Muscle of back (tissue), 3 donors: ENCODE measurements at regions not wholly inside any gene's neighbourhood (a gene's known extent, or its start where the extent isn't known, plus 50 kb on each side); places are given as distances from the start of the nearest gene placed in this dataset.
A peak's percentile ranks its signal among the peaks of the same experiment; 100 is the strongest.
"Not testable (repeated sequence)": the region's sequence is repeated elsewhere in the genome, so short reads cannot be mapped to it uniquely, and the experiment has no call there.

ENCODE experiments used
- DNase-seq, 3 donors: peaks; one replicate each; pipeline versions ENCODE4 v3.0.0 to v3.0.0-alpha.2; 2013

DNA sequence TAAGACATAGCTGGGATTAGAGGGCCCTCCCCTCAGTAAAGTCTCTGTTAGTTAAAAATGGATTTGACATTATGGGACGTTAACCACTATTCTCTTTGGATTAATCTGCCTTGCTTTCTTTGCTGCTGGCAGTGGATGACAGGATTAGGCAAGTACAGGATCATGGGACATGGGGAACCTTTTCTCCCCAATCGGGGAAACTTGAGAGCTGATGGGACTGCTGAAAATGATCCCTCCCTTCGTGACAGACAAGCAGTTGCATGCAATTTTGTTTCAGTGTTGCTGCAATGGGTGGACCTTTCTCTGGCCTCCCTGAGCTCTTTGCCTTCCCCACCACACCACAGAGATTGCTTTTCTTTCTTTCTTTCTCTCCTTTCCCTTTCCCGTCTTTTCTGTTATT is 120.2 kb upstream of the BANK1 start:
- DNase-seq, result no peak

DNA sequence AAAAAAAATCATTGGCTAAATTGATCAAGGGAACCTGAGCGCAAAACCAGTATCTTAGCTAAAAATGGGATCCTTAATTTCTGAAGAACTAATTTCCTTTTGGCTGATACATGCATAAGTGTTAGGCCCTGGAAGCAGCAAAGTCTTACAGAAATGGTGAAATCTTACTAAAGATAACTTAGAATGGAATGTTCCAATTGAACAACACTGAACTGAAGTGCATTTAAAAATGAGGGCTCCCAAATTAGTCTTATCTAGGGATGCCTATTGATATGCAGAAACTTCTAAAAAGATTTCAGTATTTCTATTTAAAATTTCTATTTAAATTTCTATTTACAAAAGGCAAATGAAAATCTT is 120.7 kb upstream of the BANK1 start:
- no peak for DNase-seq

DNA sequence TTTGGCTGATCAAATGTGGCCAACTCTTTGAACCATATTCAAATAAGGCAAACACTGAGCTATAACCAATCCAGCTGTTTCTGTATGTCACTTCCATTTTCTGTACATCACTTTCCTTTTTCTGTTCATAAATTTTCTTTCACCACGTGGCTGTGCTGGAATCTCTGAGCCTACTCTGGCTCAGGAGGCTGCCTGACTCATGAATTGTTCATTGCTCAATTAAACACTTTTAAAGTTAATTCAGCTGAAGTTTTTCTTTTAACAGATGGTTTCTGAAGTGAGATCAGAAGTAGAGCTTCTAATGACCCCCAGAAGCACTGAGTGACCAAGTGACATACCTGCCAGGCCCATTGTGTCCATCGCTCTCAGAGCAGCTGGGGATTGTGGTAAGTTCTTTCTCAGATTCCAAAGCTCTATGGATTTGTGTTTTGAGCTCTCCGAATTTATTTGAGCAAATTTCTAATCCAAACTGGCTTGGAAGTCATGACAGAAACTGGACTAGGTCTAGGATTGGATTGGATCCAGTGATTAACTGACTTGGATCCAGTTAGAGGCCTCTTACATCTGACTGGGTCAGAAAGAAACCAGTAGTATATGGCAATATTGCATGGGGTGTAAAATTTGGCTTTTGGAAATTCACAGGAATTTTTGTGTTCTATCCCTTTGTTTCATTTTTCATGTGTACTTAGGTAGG is 121.2 kb upstream of the BANK1 start:
- no peak for DNase-seq

DNA sequence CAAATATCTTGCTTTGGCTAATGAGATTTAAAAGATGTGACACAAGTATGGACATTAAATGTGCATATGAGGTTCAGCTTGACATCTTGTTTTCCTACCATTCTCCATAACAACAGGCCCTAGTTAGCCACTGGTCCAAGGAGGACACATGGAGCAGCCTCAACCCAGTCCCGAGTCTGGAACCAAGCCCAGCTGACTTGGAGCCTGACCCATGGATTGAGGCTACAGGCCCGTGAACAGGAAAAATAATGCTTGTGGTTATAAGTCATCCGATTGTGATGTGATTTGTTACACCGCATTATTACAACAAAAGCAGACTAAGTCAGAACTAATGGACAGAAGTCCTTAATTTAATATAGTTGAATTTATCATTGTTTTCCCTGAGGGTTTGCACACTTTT is 123.2 kb upstream of the BANK1 start:
- peak in 1 of 3 donors; percentile 12 for DNase-seq

DNA sequence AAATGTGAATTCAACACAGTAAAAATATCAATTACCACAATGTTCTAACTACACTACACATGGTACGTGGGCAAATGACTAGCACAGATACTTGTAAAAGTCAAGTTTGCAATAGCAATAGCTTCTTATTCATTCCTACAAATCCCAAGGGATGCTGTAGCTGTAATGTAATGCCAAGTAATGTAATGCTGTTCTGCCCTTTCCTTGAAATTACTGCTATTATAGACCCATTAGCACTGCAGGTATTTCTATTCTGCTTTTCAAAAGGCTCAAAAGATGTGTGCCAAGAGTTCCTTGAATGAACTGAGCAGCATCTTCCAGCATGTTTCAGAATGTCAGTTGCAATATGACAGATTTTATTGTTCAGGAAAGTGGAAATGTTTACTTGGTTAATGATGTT is 129.9 kb upstream of the BANK1 start:
- DNase-seq, result no peak

DNA sequence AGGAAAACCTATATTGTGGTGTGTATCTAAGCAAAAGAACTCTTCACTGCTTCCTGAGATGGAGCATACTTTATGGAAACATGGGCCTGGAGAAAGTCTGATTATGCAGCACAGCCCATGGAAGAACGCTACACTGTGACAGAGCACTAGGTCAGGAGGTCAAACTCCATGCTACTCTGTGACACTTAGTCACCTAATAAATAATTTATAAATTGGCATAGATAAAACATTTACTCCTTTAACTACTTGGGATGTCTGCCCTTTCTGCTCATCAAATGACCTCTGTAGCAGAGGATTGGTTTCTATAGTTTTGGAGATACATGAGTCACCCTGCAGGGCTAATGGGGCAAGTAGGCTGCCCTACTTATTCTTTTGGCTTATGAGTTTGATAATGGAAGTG is 134.7 kb upstream of the BANK1 start:
- no peak for DNase-seq

DNA sequence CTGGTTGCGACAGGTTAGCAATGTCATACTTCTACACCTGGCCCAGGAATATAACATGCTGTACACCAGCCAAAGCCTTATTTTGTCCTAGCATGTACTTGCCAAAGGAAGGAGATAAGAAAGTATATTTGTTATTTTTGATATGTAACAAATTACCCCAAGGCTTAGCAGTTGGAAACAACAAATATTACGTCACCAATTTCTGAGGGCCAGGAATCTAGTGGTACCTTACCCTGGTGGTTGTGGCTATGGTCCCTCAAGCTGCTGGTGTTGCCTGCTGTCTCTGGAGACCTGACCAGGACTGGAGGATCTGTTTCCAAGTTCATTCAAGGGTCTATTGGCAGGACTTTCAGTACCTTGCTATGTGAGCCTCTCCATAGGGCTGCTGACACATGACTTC is 135.5 kb upstream of the BANK1 start:
- no peak for DNase-seq

DNA sequence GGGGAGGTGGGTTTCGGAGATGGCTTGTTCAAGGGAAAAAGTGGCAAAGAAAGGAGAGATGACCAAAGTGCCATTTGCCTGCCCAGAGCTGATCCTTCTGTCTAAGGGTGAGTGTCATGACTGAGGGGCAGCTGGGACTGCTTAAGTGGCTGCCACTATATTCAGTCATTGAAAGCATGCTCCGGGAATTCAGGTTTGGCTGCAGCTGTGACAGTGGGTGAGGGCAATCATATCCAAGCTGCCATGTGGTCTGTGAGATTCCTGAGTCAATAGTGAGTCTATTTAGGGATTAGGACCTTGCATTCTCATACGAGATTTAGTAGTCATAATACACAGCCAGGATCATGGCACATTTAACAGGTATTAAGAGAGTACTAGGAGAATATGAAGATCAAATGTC is 138.8 kb upstream of the BANK1 start:
- peak; percentile 42 to 67 (median 44) for DNase-seq

DNA sequence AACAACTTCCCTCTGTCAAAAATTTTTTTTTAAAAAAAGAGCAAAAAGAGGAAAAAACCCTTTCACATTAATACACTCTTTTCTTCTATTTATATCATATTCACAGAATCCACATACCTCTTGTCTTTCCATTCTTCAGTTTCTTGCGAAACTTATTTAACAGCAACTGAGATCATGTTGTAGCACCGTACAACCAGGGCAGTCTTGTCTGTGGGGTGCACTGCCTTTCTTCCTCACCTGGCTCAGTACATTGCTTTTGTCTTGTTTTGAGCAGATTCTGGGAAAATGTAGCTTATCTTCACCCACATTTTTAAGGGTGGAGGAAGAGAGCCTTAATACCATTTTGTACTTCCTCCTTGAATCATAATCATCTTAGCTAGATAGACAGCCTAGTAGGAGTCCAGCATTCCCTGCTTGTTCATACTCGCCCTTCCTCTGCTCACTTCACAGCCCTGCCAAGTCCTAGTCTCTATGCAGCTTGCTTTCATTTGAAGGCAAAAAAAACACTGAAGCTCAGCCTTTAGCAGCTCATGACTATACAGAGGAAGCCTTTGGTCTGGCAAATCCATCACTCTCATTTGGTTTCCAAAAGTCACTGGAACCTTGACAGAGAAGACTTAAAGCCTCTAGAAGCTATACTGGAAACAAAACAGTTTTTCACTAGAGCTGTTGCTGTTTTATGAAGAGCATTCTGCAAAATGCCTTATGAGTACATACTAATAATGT is 140.6 kb upstream of the BANK1 start:
- DNase-seq, result peak; percentile 43 to 79 (median 66)

DNA sequence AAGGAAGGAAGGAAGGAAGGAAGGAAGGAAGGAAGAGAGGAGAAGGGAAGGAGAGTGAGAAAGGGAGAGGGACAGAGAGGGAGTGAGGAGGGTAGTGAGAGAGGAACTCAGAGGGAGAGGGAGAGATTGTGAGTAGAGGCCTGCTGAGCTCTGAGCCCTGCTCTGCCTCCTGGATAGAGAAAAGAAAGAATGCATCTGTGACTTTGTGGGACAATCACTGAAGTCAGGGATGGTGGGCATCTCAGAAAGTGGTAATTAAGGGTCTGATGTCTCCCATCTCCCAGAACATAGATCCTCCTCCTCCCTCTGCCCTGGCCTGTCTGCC is 142.9 kb upstream of the BANK1 start:
- DNase-seq, result no peak

DNA sequence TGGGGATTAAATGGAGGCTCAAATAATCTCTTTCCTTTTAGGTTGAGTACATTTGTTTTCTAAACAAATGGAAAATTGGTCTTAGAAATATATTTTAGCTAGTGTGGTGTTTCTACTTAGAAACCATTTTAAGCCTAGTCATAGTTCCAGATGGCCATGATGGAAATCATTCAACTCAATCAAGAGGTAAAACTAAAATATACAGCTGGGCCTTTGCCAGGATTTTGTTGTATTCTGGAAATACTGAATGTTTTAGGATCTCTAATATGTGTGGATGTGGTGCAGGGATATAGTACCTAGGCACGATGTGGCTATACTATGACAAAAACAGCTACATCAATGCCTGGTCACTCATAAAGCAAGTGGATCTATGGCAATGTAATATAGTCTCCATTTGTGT is 146.0 kb upstream of the BANK1 start:
- no peak for DNase-seq

DNA sequence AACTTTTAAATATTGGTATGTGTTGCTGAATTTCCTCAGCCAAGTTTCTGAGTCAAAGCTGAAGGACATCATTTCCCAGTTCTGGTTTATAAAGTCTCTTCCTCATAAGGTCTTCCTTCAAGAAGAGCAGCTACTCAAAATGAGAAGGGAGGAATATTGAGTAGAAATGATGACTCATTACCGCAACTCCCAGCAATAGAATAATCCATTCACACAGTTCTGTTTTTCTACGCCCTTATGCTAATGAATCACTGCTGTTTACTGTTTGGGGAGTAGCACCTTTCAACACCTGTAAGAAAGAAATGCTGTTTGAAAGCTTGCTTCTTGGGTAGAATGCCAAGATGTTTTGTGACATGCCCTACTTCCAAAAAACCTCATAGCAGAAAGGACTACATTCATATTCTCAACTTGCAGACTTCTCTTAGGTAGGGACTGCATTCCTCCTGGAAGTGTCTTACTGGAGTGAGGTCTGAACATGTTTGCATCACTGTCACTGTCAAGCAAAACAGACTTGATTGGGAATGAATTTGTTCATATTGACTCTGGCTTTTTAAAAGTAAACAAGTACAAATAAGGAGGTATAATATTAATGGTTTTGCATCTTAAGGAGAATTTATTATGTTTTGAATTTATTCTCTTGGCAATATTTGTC is 147.2 kb upstream of the BANK1 start:
- no peak for DNase-seq

DNA sequence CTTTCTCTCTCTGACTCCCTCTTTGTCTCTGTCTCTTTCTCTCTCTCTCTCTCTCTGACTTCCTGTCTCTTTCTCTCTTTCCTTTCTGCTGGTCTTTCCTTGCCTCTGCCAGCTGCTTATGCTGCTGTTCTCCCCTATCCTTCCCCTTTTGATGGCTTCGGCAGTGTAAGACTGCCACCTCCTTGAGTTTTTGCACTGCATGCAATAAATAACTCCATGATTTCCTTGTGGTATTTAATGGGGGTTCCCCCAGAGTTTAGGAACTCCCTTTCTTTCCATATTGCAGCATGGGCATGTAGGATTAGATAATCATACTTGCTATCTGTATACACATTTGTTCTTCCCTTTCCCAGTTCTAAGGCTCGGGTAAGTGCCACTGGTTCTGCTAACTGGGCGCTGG is 157.8 kb upstream of the BANK1 start:
- DNase-seq, result not testable (repeated sequence)

DNA sequence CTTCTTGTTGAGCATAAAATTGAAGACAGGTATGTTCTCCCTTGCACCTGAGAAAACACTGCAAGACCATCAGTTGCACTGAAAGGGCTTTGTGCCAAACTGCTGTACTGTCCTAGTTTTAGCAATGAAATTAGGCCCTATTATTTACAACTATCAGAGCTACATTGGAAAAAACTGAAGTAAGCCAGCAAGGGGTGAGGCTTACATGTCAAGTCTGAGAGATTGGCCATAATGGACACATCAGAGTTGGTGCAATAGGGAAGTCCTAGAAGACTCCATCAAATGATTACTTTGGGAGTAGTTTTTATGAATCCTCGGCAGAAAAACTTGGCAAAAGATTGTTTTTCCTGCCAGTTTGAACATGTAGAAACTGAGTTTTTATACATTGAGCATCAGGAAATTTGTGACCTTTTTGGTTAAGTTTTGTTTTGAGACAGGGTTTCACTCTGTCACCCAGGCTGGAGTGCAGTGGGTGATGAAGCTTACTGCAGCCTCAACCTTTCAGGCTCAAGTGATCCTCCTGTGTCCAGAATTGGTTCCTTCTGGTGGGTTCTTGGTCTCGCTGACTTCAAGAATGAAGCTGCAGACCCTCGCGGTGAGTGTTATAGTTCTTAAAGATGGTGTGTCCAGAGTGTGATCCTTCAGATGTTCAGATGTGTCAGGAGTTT is 160.1 kb upstream of the BANK1 start:
- no peak for DNase-seq

DNA sequence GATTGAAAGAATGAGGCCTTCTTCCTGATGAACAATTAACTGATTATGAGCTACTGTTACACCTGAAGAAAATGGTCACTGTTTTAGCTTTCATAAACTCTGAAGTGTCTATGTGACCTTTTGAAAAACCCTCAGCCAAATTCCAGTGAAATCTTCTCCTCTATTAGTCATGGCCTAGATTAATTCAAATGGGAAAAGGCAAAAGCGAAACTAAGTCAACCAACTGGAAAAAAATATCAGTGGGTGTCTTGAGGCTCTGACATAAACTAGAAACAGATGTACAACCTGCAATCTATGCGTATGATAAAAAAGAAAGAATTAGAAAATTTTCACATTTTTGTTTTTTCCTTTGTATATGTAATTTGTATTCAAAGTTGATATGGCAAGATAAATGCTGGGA is 169.4 kb upstream of the BANK1 start:
- DNase-seq, result peak; percentile 10 to 21 (median 16)

DNA sequence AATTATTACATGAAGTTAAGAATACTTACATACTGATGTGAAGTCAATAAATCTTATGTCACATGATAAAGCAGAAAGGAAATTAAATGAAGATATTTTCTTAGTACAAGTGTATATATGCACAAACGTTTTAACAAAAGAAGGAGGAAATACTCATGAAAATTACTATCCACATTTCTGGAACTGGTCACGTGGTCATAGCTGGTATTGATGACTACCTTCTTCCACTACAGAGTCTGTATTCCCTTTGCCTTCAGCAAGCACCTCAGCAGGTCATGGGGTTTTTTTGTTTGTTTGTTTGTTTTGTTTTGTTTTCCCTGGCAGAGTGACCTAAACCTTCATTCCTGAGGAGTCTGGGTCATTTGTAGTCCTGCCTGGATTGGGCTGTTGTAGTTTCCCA is 174.9 kb upstream of the BANK1 start:
- DNase-seq, result no peak

DNA sequence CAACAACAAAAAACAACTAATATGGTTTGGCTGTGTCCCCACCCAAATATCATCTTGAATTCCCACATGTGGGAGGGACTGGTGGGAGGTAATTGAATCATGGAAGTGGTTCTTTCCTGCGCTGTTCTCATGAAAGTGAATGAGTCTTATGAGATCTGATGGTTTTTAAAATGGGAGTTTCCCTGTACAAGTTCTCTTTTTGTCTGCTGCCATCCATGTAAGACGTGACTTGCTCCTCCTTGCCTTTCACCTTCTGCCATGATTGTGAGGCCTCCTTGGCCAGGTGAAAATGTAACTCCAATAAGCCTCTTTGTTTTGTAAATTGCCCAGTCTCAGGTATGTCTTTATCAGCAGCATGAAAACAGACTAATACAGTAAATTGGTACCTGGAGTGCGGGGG is 183.5 kb upstream of the BANK1 start:
- not testable (repeated sequence) for DNase-seq

DNA sequence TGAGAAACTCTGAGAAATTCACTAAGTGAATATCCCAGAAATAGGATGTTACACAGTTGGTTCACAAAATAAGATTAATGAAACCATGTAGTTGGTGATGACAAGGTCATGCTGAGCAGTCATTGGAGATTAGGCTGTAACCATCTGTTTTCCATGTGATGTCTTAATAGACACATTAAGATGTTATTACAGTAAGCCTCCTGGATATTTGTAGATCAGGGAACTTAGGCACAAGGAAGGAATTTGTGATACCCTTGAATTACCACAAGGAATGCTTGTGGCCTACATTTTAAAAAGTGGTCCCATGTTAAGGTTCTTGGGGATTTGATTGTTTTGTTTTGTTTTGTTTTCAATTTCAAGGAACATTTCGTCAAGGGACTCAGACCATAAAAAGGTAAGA is 185.6 kb upstream of the BANK1 start:
- peak in 1 of 3 donors; percentile 25 for DNase-seq

DNA sequence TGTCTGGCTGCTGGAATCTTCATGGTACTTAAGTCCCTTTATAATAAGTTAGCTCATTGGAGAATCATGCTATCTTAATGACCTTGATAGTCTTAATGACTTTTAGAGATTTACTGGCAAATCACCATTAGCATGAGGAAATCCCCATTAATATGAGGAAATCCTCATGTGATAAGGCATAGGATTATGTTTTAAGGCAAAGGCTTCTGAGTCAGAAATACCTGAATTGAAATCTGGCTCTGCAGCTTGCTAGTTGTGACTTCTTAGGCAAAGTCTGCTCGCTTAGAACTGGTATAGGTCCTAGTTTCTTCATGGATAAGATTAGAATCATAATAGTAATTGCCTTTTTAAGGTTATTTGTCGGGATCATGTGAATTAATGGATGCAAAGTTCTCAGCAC is 190.2 kb upstream of the BANK1 start:
- no peak for DNase-seq

DNA sequence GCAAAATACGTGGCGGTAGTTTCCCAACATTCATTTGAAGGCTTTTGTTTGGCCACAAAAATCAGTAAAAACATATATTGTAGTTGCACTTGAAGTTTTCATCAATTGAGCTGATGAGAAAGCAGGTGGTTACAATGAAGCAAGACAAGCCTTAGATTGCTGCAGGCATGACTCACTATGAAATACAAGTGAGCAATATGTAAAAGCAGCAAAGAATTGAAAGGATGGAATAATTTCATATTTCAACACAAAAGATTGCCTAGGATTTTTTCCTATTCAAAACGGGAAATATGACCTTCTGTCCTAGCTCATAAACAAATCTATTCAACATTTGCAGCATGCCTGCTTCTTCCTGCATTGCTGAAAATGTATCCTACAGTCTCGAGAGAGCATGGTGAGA is 190.9 kb upstream of the BANK1 start:
- DNase-seq, result peak in 1 of 3 donors; percentile 9

DNA sequence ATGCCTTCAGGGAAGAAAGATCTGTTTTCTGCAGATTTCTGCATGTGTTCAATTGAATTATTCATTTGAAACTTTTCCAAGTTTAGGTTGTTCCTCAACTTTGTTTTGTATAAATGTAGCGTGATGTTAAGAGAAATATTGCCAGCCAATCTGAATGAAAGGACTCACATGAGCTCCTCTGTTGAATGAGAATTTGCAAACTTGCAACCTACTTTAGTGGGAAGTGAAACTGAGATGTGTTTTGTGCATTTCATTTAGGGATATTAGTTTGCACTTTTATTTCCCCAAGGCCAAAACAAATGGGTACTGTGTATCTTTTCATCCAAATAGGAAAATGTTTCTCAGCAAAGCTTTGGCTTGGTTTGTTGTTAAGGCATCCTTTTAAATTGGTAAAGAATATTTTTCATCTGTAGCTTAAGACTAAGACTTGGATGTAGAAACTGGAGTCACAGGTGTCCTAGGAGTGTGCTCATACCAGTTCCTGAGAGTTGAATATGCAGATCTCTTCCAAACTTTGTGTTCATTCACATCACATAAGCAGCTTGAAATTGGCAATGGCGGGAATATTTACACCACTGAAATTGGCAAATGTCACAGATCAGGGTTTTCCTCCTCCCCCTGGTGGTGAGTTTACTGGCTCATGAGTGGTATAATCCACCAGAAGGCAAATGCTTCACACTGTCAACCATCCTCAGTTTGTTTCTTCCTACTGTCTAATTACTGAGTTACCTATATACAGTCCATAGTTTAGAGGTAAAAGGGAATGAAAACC is 193.6 kb upstream of the BANK1 start:
- peak in 1 of 3 donors; percentile 5 for DNase-seq

DNA sequence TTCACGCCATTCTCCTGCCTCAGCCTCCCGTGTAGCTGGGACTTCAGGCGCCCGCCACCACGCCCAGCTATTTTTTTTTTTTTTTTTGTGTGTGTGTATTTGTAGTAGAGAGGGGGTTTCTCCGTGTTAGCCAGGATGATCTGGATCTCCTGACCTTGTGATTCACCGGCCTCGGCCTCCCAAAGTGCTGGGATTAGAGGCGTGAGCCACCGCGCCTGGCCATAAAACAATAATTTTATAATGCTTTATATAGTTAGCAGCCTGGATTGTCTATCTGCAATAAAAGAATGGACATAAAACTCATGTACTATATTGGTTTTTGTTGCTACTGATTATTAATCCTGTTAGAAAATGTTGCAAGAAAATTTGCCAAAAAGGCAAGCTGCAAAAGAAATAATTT is 195.9 kb upstream of the BANK1 start:
- DNase-seq, result no peak
